ENCODE measurements at regions not wholly inside any gene's neighbourhood (a gene's known extent, or its start where the extent isn't known, plus 50 kb on each side); places are given as distances from the start of the nearest gene placed in this dataset.

DNA sequence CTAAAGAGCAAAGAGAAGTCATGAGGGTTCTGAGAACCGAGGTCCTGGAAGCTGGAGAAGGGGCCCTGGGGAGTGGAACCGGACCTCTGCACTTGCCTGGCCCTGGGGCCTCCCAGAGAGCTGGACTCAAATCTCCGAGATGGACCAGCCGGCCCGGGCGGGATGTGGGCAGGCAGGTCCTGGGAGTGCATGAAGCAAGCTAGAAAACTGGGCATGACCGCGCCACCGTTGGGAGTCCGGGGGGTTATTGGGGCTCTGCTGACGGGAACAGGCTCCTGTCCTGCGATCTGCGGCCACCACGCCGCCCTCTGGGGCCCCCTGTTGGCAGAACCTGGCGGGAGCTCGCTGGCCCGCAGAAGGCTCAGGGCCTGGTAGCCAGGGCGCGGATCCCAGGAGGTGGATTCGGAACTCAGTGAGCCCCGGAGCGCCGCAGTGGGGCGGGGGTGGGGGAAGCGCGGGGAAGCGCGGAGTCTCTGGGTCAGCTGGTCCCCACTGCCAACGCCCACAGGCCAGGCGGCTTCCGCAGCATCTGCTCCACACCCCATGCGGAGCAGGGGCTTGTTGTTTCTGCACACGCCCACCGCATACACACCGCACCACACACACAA, 150.6 kb downstream of the ERCC6L2 start:
- TF ChIP-seq RAD21 (CRISPR knock-in tag; conservative IDR thresholded peaks at IDR 0.05 in 1 of 2, IDR thresholded peaks at IDR 0.05 in 1 of 2) (peak in 1 of 2 experiments; percentile 44; a peak in 2 of 4 replicates), HOXB6 (CRISPR knock-in tag; IDR thresholded peaks at IDR 0.05; ENCODE audit: borderline replicate concordance) (no peak), MTA2 (IDR thresholded peaks at IDR 0.05; ENCODE audit: low read depth) (no peak), ZNF274 (IDR thresholded peaks at IDR 0.05; ENCODE audit: borderline replicate concordance, low read depth, low read length) (no peak), ZNF41 (CRISPR knock-in tag; conservative IDR thresholded peaks at IDR 0.05) (no peak), ZNF830 (CRISPR knock-in tag; IDR thresholded peaks at IDR 0.05) (no peak), ZKSCAN1 (IDR thresholded peaks at IDR 0.05; ENCODE audit: low read depth, low read length) (no peak), ZNF224 (CRISPR knock-in tag; IDR thresholded peaks at IDR 0.05) (no peak), POLR2A (conservative IDR thresholded peaks at IDR 0.05) (no peak), NFIC (IDR thresholded peaks at IDR 0.05) (no peak)
- TF ChIP-seq, protein P1, sequence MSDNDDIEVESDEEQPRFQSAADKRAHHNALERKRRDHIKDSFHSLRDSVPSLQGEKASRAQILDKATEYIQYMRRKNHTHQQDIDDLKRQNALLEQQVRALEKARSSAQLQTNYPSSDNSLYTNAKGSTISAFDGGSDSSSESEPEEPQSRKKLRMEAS (CRISPR knock-in tag; IDR thresholded peaks at IDR 0.05): no peak
- TF ChIP-seq, protein P2, sequence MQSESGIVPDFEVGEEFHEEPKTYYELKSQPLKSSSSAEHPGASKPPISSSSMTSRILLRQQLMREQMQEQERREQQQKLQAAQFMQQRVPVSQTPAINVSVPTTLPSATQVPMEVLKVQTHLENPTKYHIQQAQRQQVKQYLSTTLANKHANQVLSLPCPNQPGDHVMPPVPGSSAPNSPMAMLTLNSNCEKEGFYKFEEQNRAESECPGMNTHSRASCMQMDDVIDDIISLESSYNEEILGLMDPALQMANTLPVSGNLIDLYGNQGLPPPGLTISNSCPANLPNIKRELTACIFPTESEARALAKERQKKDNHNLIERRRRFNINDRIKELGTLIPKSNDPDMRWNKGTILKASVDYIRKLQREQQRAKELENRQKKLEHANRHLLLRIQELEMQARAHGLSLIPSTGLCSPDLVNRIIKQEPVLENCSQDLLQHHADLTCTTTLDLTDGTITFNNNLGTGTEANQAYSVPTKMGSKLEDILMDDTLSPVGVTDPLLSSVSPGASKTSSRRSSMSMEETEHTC (IDR thresholded peaks at IDR 0.05): no peak
